Vagina (tissue), 2 donors: ENCODE measurements at regions not wholly inside any gene's neighbourhood (a gene's known extent, or its start where the extent isn't known, plus 50 kb on each side); places are given as distances from the start of the nearest gene placed in this dataset.

Experiments
- DNase-seq, 2 donors: peaks; one replicate each; pipeline ENCODE4 v3.0.0-alpha.2; 2017; ENCODE audit errors: extremely low spot score in 2 of 2
- H3K27ac ChIP-seq: fragments of 200-600 bp; sonication (generic); one replicate; pipeline ENCODE4 v1.5.1; 2019
- H3K27me3 ChIP-seq: fragments of 200-600 bp; sonication (generic); one replicate; pipeline ENCODE4 v1.5.1; 2019
- H3K36me3 ChIP-seq, 2 donors: fragments of 200-600 bp; sonication (generic); one replicate each; pipeline ENCODE4 v1.5.1; 2017 to 2019
- H3K4me1 ChIP-seq: fragments of 200-600 bp; sonication (generic); one replicate; pipeline ENCODE4 v1.5.1; 2019
- H3K4me3 ChIP-seq, 2 donors: fragments of 200-600 bp; sonication (generic); 1 replicate in 1 of 2; 2 replicates in 1 of 2; pipeline ENCODE4 v1.5.1; 2016 to 2019
- H3K9me3 ChIP-seq: fragments of 200-600 bp; sonication (generic); one replicate; pipeline ENCODE4 v1.5.1; 2019
- CTCF ChIP-seq, 3 experiments: fragments of 450-650 bp in 2 of 3; fragments of 200-600 bp in 1 of 3; sonication (generic) in 1 of 3; IDR thresholded peaks; one replicate each; pipeline ENCODE4 v1.5.1; 2017 to 2019; ENCODE audit warnings: antibody characterized with exemption in 3 of 3, mild to moderate bottlenecking in 2 of 3, moderate library complexity in 2 of 3
- POLR2A ChIP-seq, 2 donors: fragments of 450-650 bp; IDR thresholded peaks; one replicate each; pipeline ENCODE4 v1.6.1; 2017; ENCODE audit warnings: antibody characterized with exemption in 2 of 2, mild to moderate bottlenecking in 2 of 2, moderate library complexity in 2 of 2
- POLR2AphosphoS5 ChIP-seq, 2 donors: sonication (generic); formaldehyde crosslinking; IDR thresholded peaks; one replicate each; pipeline ENCODE4 v1.9.0; 2017; ENCODE audit warnings: antibody characterized with exemption in 2 of 2, mild to moderate bottlenecking in 2 of 2, low read depth in 1 of 2; ENCODE audit not compliant: insufficient read depth in 1 of 2
- intact Hi-C: fragments of 100-400 bp; cut with DNase I; formaldehyde crosslinking; loops from one replicate; pipeline ENCODE4 v1.15.1; 2023

GRCh38 chr14:86896701-86897100 is 1096.3 kb downstream of the GALC start:
- intact Hi-C loops: no loop called here
- no peak for TF ChIP-seq CTCF (IDR thresholded peaks at IDR 0.05)
- no peak for TF ChIP-seq POLR2A (IDR thresholded peaks at IDR 0.05)
- TF ChIP-seq POLR2AphosphoS5 (IDR thresholded peaks at IDR 0.05; ENCODE audit: insufficient read depth in 1 of 2, low read depth in 1 of 2): no peak
- no peaks in the 10 kb centered on the region for H3K9me3 ChIP-seq
- no peaks in the 10 kb centered on the region for H3K27me3 ChIP-seq
- no peak overlapping the region for H3K4me3 ChIP-seq
- H3K4me1 ChIP-seq: no peaks in the 10 kb centered on the region
- H3K27ac ChIP-seq: no peak overlapping the region
- DNase-seq: no peak
- no peaks in the 10 kb centered on the region for H3K36me3 ChIP-seq

GRCh38 chr14:86892152-86892956 is 1100.6 kb downstream of the GALC start:
- Histone ChIP-seq H3K27ac (no peak overlapping the region), H3K4me1 (no peaks in the 10 kb centered on the region), H3K9me3 (no peaks in the 10 kb centered on the region), H3K36me3 (no peaks in the 10 kb centered on the region), H3K4me3 (no peak overlapping the region), H3K27me3 (no peaks in the 10 kb centered on the region)
- TF ChIP-seq CTCF (IDR thresholded peaks at IDR 0.05) (no peak), POLR2AphosphoS5 (IDR thresholded peaks at IDR 0.05; ENCODE audit: insufficient read depth in 1 of 2, low read depth in 1 of 2) (no peak), POLR2A (IDR thresholded peaks at IDR 0.05) (no peak)
- intact Hi-C loops: no loop called here
- DNase-seq: no peak

- H3K36me3 ChIP-seq: no peaks in the 10 kb centered on the region
- no peak for DNase-seq
- H3K9me3 ChIP-seq: no peaks in the 10 kb centered on the region
- H3K27me3 ChIP-seq: no peaks in the 10 kb centered on the region
- no peak for TF ChIP-seq POLR2AphosphoS5 (IDR thresholded peaks at IDR 0.05; ENCODE audit: insufficient read depth in 1 of 2, low read depth in 1 of 2)
- no peak for TF ChIP-seq CTCF (IDR thresholded peaks at IDR 0.05)
- TF ChIP-seq POLR2A (IDR thresholded peaks at IDR 0.05): no peak
- no peak overlapping the region for H3K27ac ChIP-seq
- no peaks in the 10 kb centered on the region for H3K4me1 ChIP-seq
- H3K4me3 ChIP-seq: no peak overlapping the region
- intact Hi-C loops: no loop called here
Observed at GRCh38 chr14:86885280-86885679, 1107.7 kb downstream of the GALC start.

GRCh38 chr14:86884498-86884897 is 1108.5 kb downstream of the GALC start:
- H3K9me3 ChIP-seq: no peaks in the 10 kb centered on the region
- intact Hi-C loops: no loop called here

More at GRCh38 chr14:86884498-86884897, 1108.5 kb downstream of the GALC start:
- no peaks in the 10 kb centered on the region for H3K36me3 ChIP-seq
- no peak for TF ChIP-seq POLR2AphosphoS5 (IDR thresholded peaks at IDR 0.05; ENCODE audit: insufficient read depth in 1 of 2, low read depth in 1 of 2)
- TF ChIP-seq POLR2A (IDR thresholded peaks at IDR 0.05): no peak
- no peak for TF ChIP-seq CTCF (IDR thresholded peaks at IDR 0.05)
- no peaks in the 10 kb centered on the region for H3K27me3 ChIP-seq
- no peaks in the 10 kb centered on the region for H3K4me1 ChIP-seq
- no peak for DNase-seq
- no peak overlapping the region for H3K4me3 ChIP-seq
- no peak overlapping the region for H3K27ac ChIP-seq
